ENCODE measurements at regions not wholly inside any gene's neighbourhood (a gene's known extent, or its start where the extent isn't known, plus 50 kb on each side); places are given as distances from the start of the nearest gene placed in this dataset.

GRCh38 chr16:59848296-59848695, 1114.2 kb upstream of the GOT2 start:
- TF ChIP-seq RFX5 (IDR thresholded peaks at IDR 0.05; ENCODE audit: low read length) (no peak), POLR2AphosphoS5 (IDR thresholded peaks at IDR 0.05; ENCODE audit: low read depth, low read length) (no peak)

All from SK-N-SH (cell line).